ENCODE measurements at regions not wholly inside any gene's neighbourhood (a gene's known extent, or its start where the extent isn't known, plus 50 kb on each side); places are given as distances from the start of the nearest gene placed in this dataset.

GRCh38 chr16:11446566-11447119 lies 101.4 kb downstream of the RMI2 start:
- DNase-seq (ENCODE audit: low read depth): no peak

GRCh38 chr16:11447272-11447671 lies 102.0 kb downstream of the RMI2 start:
- DNase-seq (ENCODE audit: low read depth): no peak

- no peak for DNase-seq (ENCODE audit: low read depth)
These were observed 102.6 kb downstream of the RMI2 start for GRCh38 chr16:11447836-11448235.

DNA sequence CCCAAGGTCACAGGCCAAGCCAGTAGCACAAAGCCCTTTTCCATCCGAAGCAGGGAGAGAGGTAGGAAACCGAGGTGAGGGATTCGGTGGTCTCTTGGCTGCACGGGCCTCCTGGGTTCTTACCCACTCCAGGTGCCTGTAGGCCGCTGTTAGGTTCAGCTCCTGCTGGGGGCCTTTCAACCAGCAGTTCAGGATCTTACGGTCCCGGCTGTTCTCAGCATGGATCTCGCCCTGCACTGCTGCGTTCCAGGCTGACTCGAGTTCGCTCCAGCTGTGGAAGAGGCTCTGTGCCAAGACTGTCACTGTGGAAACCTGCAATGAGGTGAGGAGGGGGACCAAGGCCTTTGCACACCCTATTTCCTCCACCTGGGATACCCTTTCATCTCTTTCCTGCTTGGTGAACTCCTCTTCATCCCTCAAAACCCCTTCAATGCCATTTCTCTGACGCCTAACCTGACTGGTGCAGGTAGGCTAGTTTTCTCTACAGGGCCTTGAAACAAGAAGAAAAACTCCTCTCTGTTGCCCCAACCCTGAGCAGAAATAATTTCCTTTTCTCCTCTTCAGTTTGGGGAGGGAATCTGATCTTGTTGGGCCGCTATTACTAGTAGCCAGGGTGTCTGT lies 103.6 kb downstream of the RMI2 start:
- DNase-seq (ENCODE audit: low read depth): no peak

DNA sequence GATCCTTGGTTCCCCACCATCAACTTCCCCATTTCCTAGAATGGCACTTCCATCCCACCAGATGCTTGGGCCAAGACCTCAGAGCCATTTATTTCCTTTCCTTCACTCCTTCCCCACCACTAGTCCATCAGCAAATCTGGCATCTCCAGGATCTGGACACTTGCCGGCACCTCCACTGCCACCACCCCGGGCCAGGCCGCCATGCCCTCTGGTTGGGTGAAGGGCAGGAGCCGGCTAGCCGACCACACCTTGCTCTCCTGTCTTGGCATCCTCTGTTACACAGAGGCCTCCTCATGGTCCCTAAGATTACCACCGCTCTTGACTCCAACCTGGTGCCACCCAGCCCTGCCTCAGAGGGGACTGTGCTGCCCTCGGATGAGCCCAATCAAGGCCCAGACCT lies 104.5 kb downstream of the RMI2 start:
- DNase-seq (ENCODE audit: low read depth): no peak

DNA sequence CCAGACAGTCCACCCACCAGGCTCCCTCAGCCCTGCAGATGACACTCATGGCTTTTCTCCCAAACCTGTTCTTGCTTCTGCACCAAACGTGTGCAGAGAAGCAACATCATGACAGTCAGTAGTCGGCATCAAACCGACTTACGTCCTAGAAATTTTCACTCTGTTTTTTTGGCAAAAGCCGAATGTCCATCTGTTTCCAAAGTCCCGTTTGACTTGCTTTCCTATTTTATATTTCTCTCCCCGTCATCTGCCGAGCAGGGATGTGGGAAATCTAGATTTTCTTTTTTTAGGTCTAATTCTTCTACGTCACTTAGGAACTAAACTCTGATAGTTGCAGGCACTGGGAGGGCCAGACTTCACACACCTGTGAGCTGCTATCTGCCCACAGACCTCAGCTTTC lies 104.9 kb downstream of the RMI2 start:
- no peak for DNase-seq (ENCODE audit: low read depth)

DNA sequence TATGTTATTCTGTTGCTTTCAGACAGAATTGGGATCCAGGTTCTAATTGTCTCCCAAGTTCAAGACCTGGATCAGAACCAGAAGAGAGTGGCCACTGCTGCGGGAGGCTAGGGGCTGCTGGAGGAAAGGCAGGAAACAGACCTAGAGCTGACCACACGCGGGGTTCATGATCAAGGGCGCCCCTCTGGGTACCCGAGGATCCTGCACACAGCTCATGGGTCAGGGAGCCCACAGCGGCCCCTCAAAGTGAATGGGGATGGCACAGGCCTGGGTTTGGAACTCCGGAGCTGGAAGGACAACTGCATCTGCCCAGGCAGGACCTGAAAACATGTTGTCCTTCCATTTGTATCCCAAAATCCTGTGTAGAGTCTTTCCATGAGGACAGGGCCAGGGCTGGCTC lies 107.0 kb downstream of the RMI2 start:
- DNase-seq (ENCODE audit: low read depth): no peak

DNA sequence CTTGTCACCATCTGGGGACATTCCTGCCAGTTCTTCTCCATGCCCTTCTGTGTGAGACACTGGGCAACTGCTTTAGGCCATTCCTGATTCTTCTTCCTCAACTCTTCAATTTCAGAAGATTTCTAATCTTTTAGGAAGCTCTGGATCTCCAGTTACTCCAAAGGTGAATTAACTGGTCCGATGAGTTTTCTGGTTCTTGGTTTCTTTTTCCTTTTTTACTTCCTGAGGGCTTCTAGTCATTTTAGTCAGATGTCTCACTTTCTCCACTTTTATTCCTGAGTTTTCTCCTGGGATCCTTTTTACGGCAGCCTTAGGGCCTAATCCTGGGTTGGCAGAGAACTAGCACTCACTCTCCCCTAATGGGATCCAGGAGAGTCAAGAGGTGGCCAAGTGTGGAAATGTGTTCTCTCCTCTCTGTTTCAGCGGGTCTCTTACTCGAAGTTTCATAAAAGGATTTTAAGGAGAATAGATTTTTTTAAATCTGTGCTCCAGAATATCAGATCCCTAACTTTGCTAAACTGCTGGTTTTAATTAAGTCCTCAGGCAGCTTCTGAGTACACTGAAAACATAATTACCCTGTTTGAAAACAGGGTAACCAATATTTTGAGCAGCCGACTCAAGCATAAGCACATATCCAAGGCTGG lies 107.6 kb downstream of the RMI2 start:
- DNase-seq (ENCODE audit: low read depth): no peak

GRCh38 chr16:11456741-11457140 lies 111.5 kb downstream of the RMI2 start:
- no peak for DNase-seq (ENCODE audit: low read depth)

DNA sequence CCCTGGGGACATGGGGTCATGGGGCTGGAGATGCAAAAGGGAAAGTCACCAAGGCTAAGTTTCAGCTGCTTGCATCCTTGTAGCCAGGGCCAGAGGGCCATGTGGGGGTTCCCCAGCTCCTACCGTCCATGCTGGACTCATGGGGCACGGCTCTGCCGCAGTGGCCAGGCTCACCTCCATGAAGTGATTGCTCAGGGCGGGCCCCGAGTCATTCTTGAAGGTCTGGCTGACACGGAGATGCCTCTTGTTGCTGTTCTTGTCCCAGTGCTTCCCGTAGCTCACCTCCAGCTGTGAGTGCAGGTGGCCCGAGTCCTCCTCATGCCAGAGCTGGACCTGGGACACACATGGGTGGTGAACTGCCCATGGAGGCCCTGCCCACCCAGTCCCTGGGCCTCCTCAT lies 114.5 kb downstream of the RMI2 start:
- DNase-seq (ENCODE audit: low read depth): no peak

DNA sequence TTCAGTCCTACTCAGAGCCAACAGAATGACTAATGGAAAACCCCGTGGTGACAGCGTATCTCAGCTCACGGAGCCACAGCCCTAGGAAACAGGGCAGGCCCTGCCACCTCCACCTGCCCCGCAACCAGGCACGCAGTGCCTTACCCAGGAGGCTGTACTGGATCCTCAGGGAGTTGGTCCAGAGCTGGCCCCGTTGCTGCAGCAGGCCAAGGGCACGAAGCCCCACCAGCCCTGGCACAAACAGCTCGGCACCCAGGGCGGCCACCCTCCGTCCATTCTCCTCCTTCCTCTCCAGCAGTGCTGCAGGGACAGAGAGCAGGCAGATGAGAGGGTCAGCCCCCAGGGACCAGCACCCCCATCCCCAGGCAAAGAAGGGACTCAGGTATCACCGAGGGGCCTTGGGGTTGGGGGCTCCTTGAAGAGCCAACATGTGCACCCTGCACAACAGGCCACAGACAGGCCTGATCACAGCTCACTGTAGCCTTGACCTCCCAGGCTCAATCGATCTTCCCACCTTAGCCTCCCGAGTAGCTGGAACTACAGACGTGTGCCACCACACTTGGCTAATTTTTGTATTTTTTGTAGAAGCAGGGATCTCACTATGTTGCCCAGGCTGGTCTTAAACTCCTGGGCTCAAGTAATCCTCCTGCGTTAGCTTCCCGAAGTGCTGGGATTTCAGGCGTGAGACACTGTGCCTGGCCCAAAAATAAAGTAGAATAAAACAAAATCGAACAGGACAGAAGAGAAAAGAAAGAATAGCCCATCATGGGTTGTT lies 115.7 kb downstream of the RMI2 start:
- DNase-seq (ENCODE audit: low read depth): no peak

DNA sequence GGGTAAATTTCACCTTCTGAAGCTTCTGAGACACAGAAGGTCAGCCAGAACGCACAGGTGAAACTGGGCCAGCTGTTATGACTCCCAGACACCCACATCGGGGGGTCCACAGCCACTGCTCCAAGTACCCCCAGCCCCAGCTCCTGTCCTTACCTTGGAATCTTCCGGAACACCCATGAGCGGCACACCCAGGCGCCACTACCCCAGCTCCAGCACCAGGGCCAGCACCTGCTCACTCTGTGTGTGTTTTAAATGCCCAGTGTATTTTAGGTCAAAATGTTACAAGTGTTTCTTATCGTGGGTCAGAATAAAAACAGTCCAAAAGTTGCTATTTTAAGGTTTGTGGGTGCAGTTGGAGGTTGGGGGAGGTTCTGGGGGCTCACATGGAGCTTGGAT lies 116.3 kb downstream of the RMI2 start:
- DNase-seq (ENCODE audit: low read depth): no peak

DNA sequence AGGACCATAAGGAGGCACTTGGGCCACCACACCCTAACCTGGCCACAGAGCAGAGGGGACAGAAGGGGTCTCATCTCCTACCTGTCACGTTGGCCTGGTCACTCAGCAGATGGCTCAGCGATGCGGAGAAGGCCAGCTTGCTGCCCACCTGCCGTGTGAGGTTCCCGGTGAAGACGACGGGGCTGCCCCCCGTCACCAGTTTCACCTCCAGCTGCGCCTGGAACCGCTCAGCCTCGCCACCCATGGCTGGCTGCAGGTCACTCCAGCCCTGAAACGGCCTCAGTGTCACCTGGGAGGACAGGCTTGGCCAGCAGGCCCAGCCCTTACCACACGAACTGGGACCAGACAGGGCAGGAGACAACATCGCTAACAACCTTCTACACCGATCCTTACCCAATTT lies 116.8 kb downstream of the RMI2 start:
- DNase-seq (ENCODE audit: low read depth): no peak

DNA sequence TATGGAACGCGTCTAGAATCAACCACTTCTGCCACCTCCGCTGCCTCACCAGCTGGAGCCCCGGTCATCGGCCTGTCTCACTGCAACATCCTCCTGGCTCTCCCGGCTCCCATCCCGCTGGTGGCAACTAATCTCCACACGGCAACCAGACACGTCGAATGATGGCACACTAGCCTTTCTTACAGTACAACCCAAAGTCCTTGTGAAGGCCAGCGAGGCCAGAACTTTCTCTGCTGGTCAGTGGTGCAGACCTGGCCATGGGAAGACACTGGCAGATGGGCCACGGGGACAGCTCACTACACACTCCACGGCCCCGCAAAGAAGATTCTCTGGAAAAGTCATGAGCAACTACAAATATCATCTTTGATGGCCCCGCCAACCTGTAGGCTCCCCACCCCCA lies 117.6 kb downstream of the RMI2 start:
- DNase-seq (ENCODE audit: low read depth): no peak

DNA sequence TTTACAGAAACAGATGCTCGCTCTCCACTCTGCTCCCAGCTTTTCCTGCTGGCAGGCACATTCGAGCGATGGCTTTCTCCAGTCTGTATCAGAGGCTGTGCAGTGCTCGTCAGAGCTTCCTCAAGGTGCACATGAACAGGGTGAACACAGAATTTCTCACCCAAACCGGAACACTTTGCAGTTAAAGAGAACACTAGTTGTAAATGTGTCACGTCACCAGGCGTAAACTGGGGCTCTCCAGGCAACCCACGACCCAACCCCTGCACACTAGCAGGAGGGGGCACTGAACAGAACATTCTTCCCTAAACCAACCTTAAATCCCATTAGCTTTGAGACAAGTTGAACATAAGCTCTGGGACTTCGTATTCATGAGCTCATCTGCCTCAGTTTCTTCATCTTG lies 119.0 kb downstream of the RMI2 start:
- DNase-seq (ENCODE audit: low read depth): no peak

GRCh38 chr16:11465675-11466074 lies 120.4 kb downstream of the RMI2 start:
- no peak for DNase-seq (ENCODE audit: low read depth)

DNA sequence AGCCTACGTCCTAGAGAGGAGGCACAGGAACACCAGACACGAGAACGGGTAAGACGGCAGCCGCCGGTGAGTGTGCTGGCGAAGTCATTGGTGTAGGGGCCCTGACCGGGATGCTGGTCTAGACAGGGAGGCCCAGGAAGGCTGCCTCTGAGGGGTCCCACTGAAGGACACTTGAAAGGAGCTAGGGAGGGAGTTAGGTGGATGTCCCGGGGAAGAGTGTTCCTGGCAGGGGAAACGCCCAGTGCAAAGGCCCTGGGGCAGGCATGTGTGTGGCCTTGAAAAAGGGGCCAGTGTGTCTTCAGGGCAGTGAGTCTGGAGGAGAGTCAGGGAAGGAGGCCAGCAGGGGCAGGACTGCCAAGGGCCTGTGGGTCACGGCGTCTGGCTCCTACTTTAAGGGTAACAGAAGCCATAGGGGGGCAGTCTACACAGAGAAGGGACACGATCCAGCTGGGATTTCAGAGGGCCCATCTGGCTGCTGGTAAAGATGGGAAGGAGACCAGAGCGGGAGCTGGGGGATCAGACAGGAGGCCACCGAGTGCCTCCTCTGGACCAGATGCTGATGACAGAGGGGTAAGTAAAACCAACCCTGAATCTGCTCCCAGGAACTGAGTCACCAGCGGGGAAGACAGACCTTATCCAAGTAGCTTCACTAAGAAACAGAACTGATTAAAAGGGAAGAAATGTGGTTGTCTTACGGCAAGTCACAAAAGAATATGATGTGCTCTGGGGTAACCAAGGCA lies 115.9 kb downstream of the LITAF start:
- DNase-seq (ENCODE audit: low read depth): peak; percentile 35

GRCh38 chr16:11471548-11471947 lies 115.2 kb downstream of the LITAF start:
- no peak for DNase-seq (ENCODE audit: low read depth)

DNA sequence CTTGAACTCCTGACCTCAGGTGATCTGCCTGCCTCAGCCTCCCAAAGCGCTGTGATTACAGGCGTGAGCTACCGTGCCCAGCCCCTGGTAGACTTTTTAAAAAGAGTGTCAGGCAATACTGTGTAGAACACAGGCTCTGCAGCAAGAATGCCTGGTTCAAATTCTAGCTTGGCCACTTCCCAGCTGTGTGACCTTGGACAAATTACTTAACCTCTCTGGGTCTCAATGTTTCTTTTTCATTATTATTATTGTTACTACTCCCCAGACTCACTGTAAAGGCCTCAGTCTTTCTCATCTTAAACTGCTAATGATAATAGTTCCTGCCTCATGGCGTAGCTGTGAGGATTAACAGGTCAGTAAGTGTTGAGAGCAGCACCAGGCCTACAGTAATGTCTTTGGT lies 114.3 kb downstream of the LITAF start:
- no peak for DNase-seq (ENCODE audit: low read depth)

DNA sequence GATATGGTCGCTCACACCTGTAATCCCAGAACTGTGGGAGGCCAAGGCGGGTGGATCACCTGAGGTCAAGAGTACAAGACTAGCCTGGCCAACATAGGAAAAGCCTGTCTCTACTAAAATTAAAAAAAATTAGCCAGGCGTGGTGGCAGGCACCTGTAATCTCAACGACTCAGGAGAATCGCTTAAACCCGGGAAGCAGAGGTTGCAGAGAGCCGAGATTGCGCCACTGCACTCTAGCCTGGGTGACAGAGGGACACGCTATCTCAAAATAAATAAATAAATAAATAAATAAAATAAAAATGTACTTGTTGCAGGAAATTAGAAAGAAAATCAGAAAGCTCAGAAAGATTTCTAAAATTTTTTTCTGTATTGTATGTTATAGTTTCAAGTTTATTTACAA lies 113.9 kb downstream of the LITAF start:
- DNase-seq (ENCODE audit: low read depth): no peak

GRCh38 chr16:11473728-11474127 lies 113.0 kb downstream of the LITAF start:
- no peak for DNase-seq (ENCODE audit: low read depth)

- DNase-seq (ENCODE audit: low read depth): no peak
These were observed 112.0 kb downstream of the LITAF start for GRCh38 chr16:11474617-11475291.

All from EH (cell line).